PC-9 (cell line): ENCODE measurements at regions not wholly inside any gene's neighbourhood (a gene's known extent, or its start where the extent isn't known, plus 50 kb on each side); places are given as distances from the start of the nearest gene placed in this dataset.

Experiments used
- BruUV-seq: library from RNA; stranded (reverse); fragments of 400-500 nt; replicated peaks from 2 replicates; lab custom pipeline; 2021; lab: Mats Ljungman, UMichigan
- CTCF ChIA-PET: fragments of 300-600 bp; sonication (Branson Sonifier 250); formaldehyde crosslinking; loops from one replicate; lab custom pipeline; 2022; ENCODE audit warnings: antibody characterized with exemption; lab: Charles Lee
- POLR2A ChIA-PET: fragments of 300-600 bp; sonication (Branson Sonifier 250); formaldehyde crosslinking; loops from one replicate; lab custom pipeline; 2022; ENCODE audit warnings: antibody characterized with exemption; ENCODE audit not compliant: unreplicated experiment; lab: Charles Lee
- DNase-seq, 2 experiments: peaks; one replicate each; pipeline versions ENCODE4 v3.0.0 to v3.0.0-alpha.2; 2015 to 2022; ENCODE audit warnings: mixed read lengths in 1 of 2
- H2AFZ ChIP-seq: fragments of 200-600 bp; sonication (generic); 2 replicates; pipeline ENCODE4 v1.8.1; 2017; ENCODE audit warnings: antibody characterized with exemption
- H3F3A ChIP-seq: fragments of 200-600 bp; sonication (generic); 2 replicates; pipeline ENCODE4 v1.8.1; 2017; ENCODE audit warnings: antibody characterized with exemption, mild to moderate bottlenecking, low read depth; ENCODE audit not compliant: insufficient read depth
- H3K27ac ChIP-seq: fragments of 200-600 bp; sonication (generic); 2 replicates; pipeline ENCODE4 v1.6.1; 2016; ENCODE audit warnings: mixed run types
- H3K27me3 ChIP-seq: fragments of 200-600 bp; sonication (generic); 2 replicates; pipeline ENCODE4 v1.6.1; 2016; ENCODE audit warnings: low read depth, mixed run types; ENCODE audit not compliant: insufficient read depth
- H3K36me3 ChIP-seq: fragments of 200-600 bp; sonication (generic); 2 replicates; pipeline ENCODE4 v1.6.1; 2016; ENCODE audit warnings: low read depth, mixed run types
- H3K4me1 ChIP-seq: fragments of 200-600 bp; sonication (generic); replicated peaks from 2 replicates; pipeline ENCODE4 v1.6.1; 2016; ENCODE audit warnings: mixed run types; ENCODE audit not compliant: insufficient read depth
- H3K4me2 ChIP-seq: fragments of 200-600 bp; sonication (generic); 2 replicates; pipeline ENCODE4 v1.6.1; 2017; ENCODE audit warnings: mixed run types
- H3K4me3 ChIP-seq: fragments of 200-600 bp; sonication (generic); 2 replicates; pipeline ENCODE4 v1.6.1; 2016; ENCODE audit warnings: mixed run types
- H3K79me2 ChIP-seq: fragments of 200-600 bp; sonication (generic); 2 replicates; pipeline ENCODE4 v1.6.1; 2017; ENCODE audit warnings: low read depth, mixed run types
- H3K9me2 ChIP-seq: fragments of 200-600 bp; sonication (generic); 2 replicates; pipeline ENCODE4 v1.8.1; 2017; ENCODE audit warnings: mild to moderate bottlenecking; ENCODE audit not compliant: insufficient read depth
- H3K9me3 ChIP-seq: fragments of 200-600 bp; sonication (generic); 2 replicates; pipeline ENCODE4 v1.8.1; 2016; ENCODE audit warnings: low read depth; ENCODE audit not compliant: insufficient read depth
- H4K20me1 ChIP-seq: fragments of 200-600 bp; sonication (generic); 2 replicates; pipeline ENCODE4 v1.8.1; 2017; ENCODE audit not compliant: insufficient read depth
- CTCF ChIP-seq: fragments of 200-600 bp; sonication (generic); conservative IDR thresholded peaks from 2 replicates; pipeline ENCODE4 v1.6.1; 2017; ENCODE audit warnings: mixed run types, antibody characterized with exemption, mild to moderate bottlenecking, moderate library complexity
- EZH2 ChIP-seq: fragments of 200-600 bp; sonication (generic); IDR thresholded peaks from 2 replicates; pipeline ENCODE4 v1.8.0; 2017; ENCODE audit warnings: antibody characterized with exemption, low read depth
- intact Hi-C: fragments of 100-400 bp; cut with micrococcal nuclease; formaldehyde crosslinking; loops from one replicate; pipeline ENCODE4 v1.10.0; 2022; ENCODE audit not compliant: unreplicated experiment

GRCh38 chr3:111418391-111418790 lies 123.6 kb upstream of the CD96 start:
- Histone ChIP-seq H3K4me1 (no peaks in the 10 kb centered on the region), H3K79me2 (no peaks in the 10 kb centered on the region), H3K9me3 (no peaks in the 10 kb centered on the region), H4K20me1 (no peaks in the 10 kb centered on the region), H3K27ac (no peak overlapping the region), H3K36me3 (no peaks in the 10 kb centered on the region), H3K9me2 (no peaks in the 10 kb centered on the region), H2AFZ (no peak overlapping the region), H3K4me2 (no peak overlapping the region), H3K27me3 (no peaks in the 10 kb centered on the region), H3K4me3 (no peak overlapping the region), H3F3A (no peaks in the 10 kb centered on the region)
- intact Hi-C loops: no loop called here
- no peak for DNase-seq
- TF ChIP-seq CTCF (no peak), EZH2 (no peak)
- no TSS peak for BruUV-seq
- ChIA-PET CTCF (no interaction called here), POLR2A (no interaction called here)

GRCh38 chr3:111428301-111428700 lies 113.7 kb upstream of the CD96 start:
- H3K27me3 ChIP-seq: no peaks in the 10 kb centered on the region
- H3K4me3 ChIP-seq: no peak overlapping the region
- no peaks in the 10 kb centered on the region for H3F3A ChIP-seq
- no peaks in the 10 kb centered on the region for H3K4me1 ChIP-seq
- no peak overlapping the region for H2AFZ ChIP-seq
- H3K9me2 ChIP-seq: no peaks in the 10 kb centered on the region
- POLR2A ChIA-PET: no interaction called here
- BruUV-seq: no TSS peak
- CTCF ChIA-PET: no interaction called here
- no peak for DNase-seq
- TF ChIP-seq CTCF (no peak), EZH2 (no peak)
- H3K36me3 ChIP-seq: no peaks in the 10 kb centered on the region
- no peak overlapping the region for H3K4me2 ChIP-seq
- no peaks in the 10 kb centered on the region for H3K9me3 ChIP-seq
- intact Hi-C loops: no loop called here
- H3K27ac ChIP-seq: no peak overlapping the region
- no peaks in the 10 kb centered on the region for H3K79me2 ChIP-seq
- no peaks in the 10 kb centered on the region for H4K20me1 ChIP-seq

GRCh38 chr3:111434941-111435622 lies 106.9 kb upstream of the CD96 start:
- no TSS peak for BruUV-seq
- no peak for DNase-seq
- intact Hi-C loops: no loop called here
- no peak for TF ChIP-seq CTCF
- no peak for TF ChIP-seq EZH2
- no peaks in the 10 kb centered on the region for H3K9me2 ChIP-seq
- H4K20me1 ChIP-seq: no peaks in the 10 kb centered on the region
- no peak overlapping the region for H3K4me3 ChIP-seq
- H3K36me3 ChIP-seq: no peaks in the 10 kb centered on the region
- H3K27ac ChIP-seq: no peak overlapping the region
- H3K27me3 ChIP-seq: no peaks in the 10 kb centered on the region
- ChIA-PET POLR2A (no interaction called here), CTCF (no interaction called here)
- no peaks in the 10 kb centered on the region for H3K79me2 ChIP-seq
- no peaks in the 10 kb centered on the region; the same call in 1 of the 2 replicates for H3K9me3 ChIP-seq
- H3K4me2 ChIP-seq: no peak overlapping the region
- H2AFZ ChIP-seq: no peak overlapping the region
- H3F3A ChIP-seq: no peaks in the 10 kb centered on the region
- no peaks in the 10 kb centered on the region for H3K4me1 ChIP-seq
